B cell (primary cell): ENCODE measurements at regions not wholly inside any gene's neighbourhood (a gene's known extent, or its start where the extent isn't known, plus 50 kb on each side); places are given as distances from the start of the nearest gene placed in this dataset.

ENCODE experiments used
- ATAC-seq: fragments of 200-7000 bp; cut with Tn5 transposase; one replicate; pipeline ENCODE4 v1.10.0; 2021; ENCODE audit warnings: low read depth, mild to moderate bottlenecking, moderate number of reproducible peaks, moderate library complexity
- CTCF ChIA-PET: fragments of 350-600 bp; sonication (Branson Sonifier 250); formaldehyde crosslinking; loops from one replicate; lab custom pipeline; 2021; ENCODE audit warnings: antibody characterized with exemption, inconsistent platforms; lab: Charles Lee
- POLR2A ChIA-PET: fragments of 350-600 bp; sonication (Branson Sonifier 250); formaldehyde crosslinking; loops from one replicate; lab custom pipeline; 2021; ENCODE audit warnings: antibody characterized with exemption; lab: Charles Lee
- DNase-seq: peaks from one replicate; pipeline ENCODE4 v3.0.0; 2013
- H2AFZ ChIP-seq: 2 replicates; pipeline ENCODE4 v1.6.1; 2012; ENCODE audit warnings: mild to moderate bottlenecking, low read depth, low read length; ENCODE audit not compliant: insufficient read depth, poor library complexity, severe bottlenecking
- H3K27ac ChIP-seq, 2 donors: 1 replicate in 1 of 2; 2 replicates in 1 of 2; pipeline ENCODE4 v1.5.1; 2012 to 2013; ENCODE audit warnings: low read length in 2 of 2, mild to moderate bottlenecking in 2 of 2, moderate library complexity in 1 of 2
- H3K27me3 ChIP-seq, 4 experiments: fragments of 200-600 bp in 1 of 4; sonication (generic) in 1 of 4; replicated peaks in 1 of 4; 1 replicate in 2 of 4; 2 replicates in 2 of 4; pipeline versions ENCODE4 v1.6.1 to v1.7.0; 2013 to 2016; ENCODE audit warnings: low read length in 3 of 4, mild to moderate bottlenecking in 2 of 4, mixed read lengths in 1 of 4, moderate library complexity in 1 of 4; ENCODE audit not compliant: insufficient read depth in 4 of 4, control insufficient read depth in 3 of 4; ENCODE audit errors: control extremely low read depth in 1 of 4
- H3K36me3 ChIP-seq, 2 experiments: replicated peaks in 1 of 2; 1 replicate in 1 of 2; 2 replicates in 1 of 2; pipeline versions ENCODE4 v1.6.1 to v1.7.1; 2013; ENCODE audit warnings: low read length in 1 of 2; ENCODE audit not compliant: insufficient read depth in 2 of 2, control insufficient read depth in 1 of 2; ENCODE audit errors: control extremely low read depth in 1 of 2, extremely low read depth in 1 of 2
- H3K4me1 ChIP-seq, 2 donors: fragments of 200-600 bp in 1 of 2; sonication (generic) in 1 of 2; 1 replicate in 1 of 2; 2 replicates in 1 of 2; pipeline versions ENCODE4 v1.5.1 to v1.6.1; 2013 to 2017; ENCODE audit warnings: low read length in 2 of 2; ENCODE audit not compliant: control insufficient read depth in 2 of 2, insufficient read depth in 2 of 2
- H3K4me2 ChIP-seq: replicated peaks from 2 replicates; pipeline ENCODE3; 2012; ENCODE audit warnings: mild to moderate bottlenecking, low read depth, low read length; ENCODE audit not compliant: poor library complexity, severe bottlenecking
- H3K4me3 ChIP-seq, 5 experiments: fragments of 200-600 bp in 1 of 5; sonication (generic) in 1 of 5; 1 replicate in 3 of 5; 2 replicates in 2 of 5; pipeline versions ENCODE4 v1.5.1 to v1.7.0; 2011 to 2016; ENCODE audit warnings: low read length in 4 of 5, mild to moderate bottlenecking in 4 of 5, low read depth in 2 of 5, control low read depth in 1 of 5, moderate library complexity in 1 of 5; ENCODE audit not compliant: insufficient read depth in 1 of 5; ENCODE audit errors: control extremely low read depth in 1 of 5, extremely low read depth in 1 of 5
- H3K79me2 ChIP-seq: fragments of 200-600 bp; sonication (generic); one replicate; pipeline ENCODE4 v1.6.0; 2016; ENCODE audit warnings: low read length; ENCODE audit not compliant: control insufficient read depth, insufficient read depth
- H3K9ac ChIP-seq: fragments of 200-600 bp; sonication (generic); 2 replicates; pipeline ENCODE4 v1.6.1; 2017; ENCODE audit warnings: mild to moderate bottlenecking, low read length, moderate library complexity
- H3K9me3 ChIP-seq, 3 donors: one replicate each; pipeline versions ENCODE4 v1.6.1 to v1.7.1; 2013; ENCODE audit warnings: low read length in 2 of 3; ENCODE audit not compliant: control insufficient read depth in 2 of 3, insufficient read depth in 1 of 3; ENCODE audit errors: control extremely low read depth in 1 of 3
- H4K20me1 ChIP-seq: 2 replicates; pipeline ENCODE4 v1.6.0; 2012; ENCODE audit warnings: mild to moderate bottlenecking, low read length; ENCODE audit not compliant: insufficient read depth, control insufficient read depth, poor library complexity, severe bottlenecking
- H3K27ac Mint-ChIP-seq: one replicate; pipeline ENCODE4 v1.8.0; 2021; ENCODE audit warnings: mixed read lengths
- H3K27me3 Mint-ChIP-seq: one replicate; pipeline ENCODE4 v1.8.0; 2021; ENCODE audit warnings: mixed read lengths
- H3K4me1 Mint-ChIP-seq: one replicate; pipeline ENCODE4 v1.8.0; 2021; ENCODE audit warnings: mixed read lengths
- H3K4me3 Mint-ChIP-seq: one replicate; pipeline ENCODE4 v1.8.0; 2021; ENCODE audit warnings: mixed read lengths
- H3K9me3 Mint-ChIP-seq: one replicate; pipeline ENCODE4 v1.8.0; 2022; ENCODE audit warnings: mixed read lengths; ENCODE audit not compliant: insufficient read depth
- EZH2 ChIP-seq: IDR thresholded peaks from 2 replicates; pipeline ENCODE4 v1.6.1; 2012; ENCODE audit warnings: borderline replicate concordance, low read depth, mild to moderate bottlenecking, moderate library complexity, low read length; ENCODE audit not compliant: insufficient read depth, poor library complexity, severe bottlenecking
- WGBS: methylation state at CpG from one replicate; pipeline ENCODE4 v1.1.5; 2013; ENCODE audit warnings: missing lambda C conversion rate; ENCODE audit not compliant: insufficient coverage; 5-methylcytosine and 5-hydroxymethylcytosine counted together
- intact Hi-C: fragments of 100-400 bp; cut with micrococcal nuclease; formaldehyde crosslinking; loops from one replicate; pipeline ENCODE4 v1.10.0; 2022
- TF ChIP-seq, protein P1 (sequence below): fragments of 200-600 bp; IDR thresholded peaks from one replicate; pipeline ENCODE4 v1.8.0; 2022; ENCODE audit warnings: antibody characterized with exemption, mild to moderate bottlenecking

DNA sequence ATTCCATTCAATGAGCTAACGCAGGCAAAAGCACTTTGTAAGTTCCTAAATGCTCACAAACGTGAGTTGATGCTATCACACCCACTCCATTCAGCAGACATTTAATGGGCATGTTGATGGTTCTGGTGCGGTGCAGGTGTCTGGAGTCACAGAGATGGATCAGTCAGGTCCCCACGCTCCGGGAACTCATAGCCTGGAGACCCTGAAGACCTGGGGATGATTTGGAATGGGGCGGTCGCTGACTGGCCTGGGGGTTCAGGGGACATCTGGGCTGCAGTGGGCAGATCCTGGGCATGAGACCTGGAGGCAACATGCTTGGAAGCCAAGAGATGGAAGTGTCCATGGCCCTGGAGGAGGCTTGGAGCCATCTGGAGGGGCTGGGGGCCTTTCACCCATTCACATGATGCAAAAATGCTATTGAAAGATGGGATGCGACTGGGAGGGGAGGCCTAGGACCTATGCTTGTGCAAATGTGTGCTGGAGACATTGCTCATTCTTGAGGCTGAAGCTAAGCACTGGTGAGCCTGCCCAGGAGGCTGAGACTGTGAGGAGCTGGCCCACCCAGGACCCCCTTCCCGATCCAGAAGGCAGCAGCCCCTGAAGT, 522.6 kb downstream of the GLRX3 start:
- Histone ChIP-seq H3K36me3 (no peaks in the 10 kb centered on the region), H3K4me2 (no peak overlapping the region), H3K27ac (no peak overlapping the region), H4K20me1 (no peaks in the 10 kb centered on the region), H3K4me3 (no peak overlapping the region), H3K27me3 (no peaks in the 10 kb centered on the region), H3K79me2 (no peaks in the 10 kb centered on the region), H2AFZ (no peak overlapping the region), H3K4me1 (no peaks in the 10 kb centered on the region), H3K9me3 (peaks cover 0 to 29% (median 0%) of the 10 kb centered on the region in 3 donors), H3K9ac (no peak overlapping the region)
- ATAC-seq (no peak), DNase-seq (no peak)
- CTCF ChIA-PET, result no interaction called here
- POLR2A ChIA-PET, result no interaction called here
- intact Hi-C loops, result no loop called here
- 91% methylated on average over 6 of the region's 9 CpGs for WGBS
- Mint-ChIP-seq H3K4me1 (no peaks in the 10 kb centered on the region), H3K27ac (no peak overlapping the region), H3K9me3 (no peaks in the 10 kb centered on the region), H3K27me3 (no peaks in the 10 kb centered on the region), H3K4me3 (no peak overlapping the region)
- TF ChIP-seq, protein P1, sequence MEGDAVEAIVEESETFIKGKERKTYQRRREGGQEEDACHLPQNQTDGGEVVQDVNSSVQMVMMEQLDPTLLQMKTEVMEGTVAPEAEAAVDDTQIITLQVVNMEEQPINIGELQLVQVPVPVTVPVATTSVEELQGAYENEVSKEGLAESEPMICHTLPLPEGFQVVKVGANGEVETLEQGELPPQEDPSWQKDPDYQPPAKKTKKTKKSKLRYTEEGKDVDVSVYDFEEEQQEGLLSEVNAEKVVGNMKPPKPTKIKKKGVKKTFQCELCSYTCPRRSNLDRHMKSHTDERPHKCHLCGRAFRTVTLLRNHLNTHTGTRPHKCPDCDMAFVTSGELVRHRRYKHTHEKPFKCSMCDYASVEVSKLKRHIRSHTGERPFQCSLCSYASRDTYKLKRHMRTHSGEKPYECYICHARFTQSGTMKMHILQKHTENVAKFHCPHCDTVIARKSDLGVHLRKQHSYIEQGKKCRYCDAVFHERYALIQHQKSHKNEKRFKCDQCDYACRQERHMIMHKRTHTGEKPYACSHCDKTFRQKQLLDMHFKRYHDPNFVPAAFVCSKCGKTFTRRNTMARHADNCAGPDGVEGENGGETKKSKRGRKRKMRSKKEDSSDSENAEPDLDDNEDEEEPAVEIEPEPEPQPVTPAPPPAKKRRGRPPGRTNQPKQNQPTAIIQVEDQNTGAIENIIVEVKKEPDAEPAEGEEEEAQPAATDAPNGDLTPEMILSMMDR, result no peak
- TF ChIP-seq EZH2, result no peak

DNA sequence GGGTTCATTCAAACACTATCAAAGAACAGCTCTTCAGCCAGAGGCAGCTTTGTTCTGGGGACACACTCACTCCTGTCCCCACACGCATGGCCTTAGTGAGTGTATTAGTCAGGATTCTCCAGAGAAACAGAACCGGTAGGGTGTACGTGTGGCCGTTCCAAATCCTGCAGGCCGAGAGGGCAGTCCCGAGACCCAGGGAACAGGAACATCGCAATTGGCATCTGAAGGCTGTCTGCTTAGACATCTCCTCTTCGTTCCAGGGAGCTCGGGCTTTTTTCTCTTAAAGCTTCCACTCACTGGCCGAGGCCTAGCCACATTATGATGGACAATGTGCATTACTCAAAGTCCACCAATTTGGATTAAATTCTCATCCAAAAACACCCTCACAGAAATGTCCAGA, 523.3 kb downstream of the GLRX3 start:
- H3K9me3 Mint-ChIP-seq, result no peaks in the 10 kb centered on the region
- Histone ChIP-seq H3K4me3 (no peak overlapping the region), H3K4me1 (no peaks in the 10 kb centered on the region), H3K27ac (no peak overlapping the region), H2AFZ (no peak overlapping the region), H3K36me3 (no peaks in the 10 kb centered on the region), H3K79me2 (no peaks in the 10 kb centered on the region), H3K9me3 (peaks cover 0 to 27% (median 0%) of the 10 kb centered on the region in 3 donors), H3K9ac (no peak overlapping the region), H3K4me2 (no peak overlapping the region), H4K20me1 (no peaks in the 10 kb centered on the region), H3K27me3 (no peaks in the 10 kb centered on the region)
- H3K4me1 Mint-ChIP-seq, result no peaks in the 10 kb centered on the region
- 95% methylated on average over 10 of the region's 10 CpGs for WGBS
- intact Hi-C loops, result no loop called here
- ChIA-PET CTCF (no interaction called here), POLR2A (no interaction called here)
- H3K27ac Mint-ChIP-seq, result no peak overlapping the region
- no peak overlapping the region for H3K4me3 Mint-ChIP-seq
- TF ChIP-seq, protein P1, result no peak
- no peak for TF ChIP-seq EZH2
- DNase-seq (no peak), ATAC-seq (no peak)
- no peaks in the 10 kb centered on the region for H3K27me3 Mint-ChIP-seq
